IMR-90 (cell line): ENCODE measurements at regions not wholly inside any gene's neighbourhood (a gene's known extent, or its start where the extent isn't known, plus 50 kb on each side); places are given as distances from the start of the nearest gene placed in this dataset.

Source experiments
- ATAC-seq: fragments of 200-7000 bp; cut with Tn5 transposase; 2 replicates; pipeline ENCODE4 v1.9.1; 2020; ENCODE audit warnings: low read depth, mild to moderate bottlenecking, moderate library complexity
- BruUV-seq: library from RNA; stranded (reverse); fragments of 400-500 nt; replicated peaks from 2 replicates; lab custom pipeline; 2021; lab: Mats Ljungman, UMichigan
- CTCF ChIA-PET: fragments of 300-600 bp; formaldehyde crosslinking; extraction: SDS; loops from one replicate; lab custom pipeline; 2021; ENCODE audit warnings: antibody characterized with exemption; lab: Yijun Ruan, JAX
- POLR2A ChIA-PET: fragments of 300-600 bp; sonication (Branson Sonifier 250); formaldehyde crosslinking; loops from one replicate; lab custom pipeline; 2022; ENCODE audit warnings: antibody characterized with exemption; ENCODE audit not compliant: unreplicated experiment; lab: Charles Lee
- DNase-seq: peaks from one replicate; pipeline ENCODE4 v3.0.0; 2013
- H2AFZ ChIP-seq: replicated peaks from 2 replicates; pipeline ENCODE3; 2013; ENCODE audit warnings: low read length, mild to moderate bottlenecking; ENCODE audit not compliant: poor library complexity
- H2AK5ac ChIP-seq: 2 replicates; pipeline ENCODE4 v1.6.1; 2013; ENCODE audit warnings: low read depth, low read length, inconsistent platforms
- H2AK9ac ChIP-seq: replicated peaks from 2 replicates; pipeline ENCODE3; 2013; ENCODE audit warnings: mild to moderate bottlenecking, low read depth, low read length, moderate library complexity; ENCODE audit not compliant: poor library complexity
- H2BK120ac ChIP-seq: 2 replicates; pipeline ENCODE4 v1.6.1; 2013; ENCODE audit warnings: low read depth, low read length, inconsistent platforms
- H2BK15ac ChIP-seq: 3 replicates; pipeline ENCODE4 v1.6.1; 2013; ENCODE audit warnings: low read depth, low read length, inconsistent platforms
- H2BK20ac ChIP-seq: 2 replicates; pipeline ENCODE4 v1.6.1; 2013; ENCODE audit warnings: low read depth, mild to moderate bottlenecking, inconsistent platforms, low read length, moderate library complexity
- H2BK5ac ChIP-seq: 2 replicates; pipeline ENCODE4 v1.6.1; 2013; ENCODE audit warnings: mild to moderate bottlenecking, low read depth, low read length, inconsistent platforms; ENCODE audit not compliant: poor library complexity, severe bottlenecking
- H3K14ac ChIP-seq: replicated peaks from 2 replicates; pipeline ENCODE4 v1.6.1; 2013; ENCODE audit warnings: low read depth, low read length, inconsistent platforms
- H3K18ac ChIP-seq: 2 replicates; pipeline ENCODE4 v1.6.1; 2013; ENCODE audit warnings: low read depth, low read length, control low read depth
- H3K23ac ChIP-seq: 2 replicates; pipeline ENCODE4 v1.6.1; 2013; ENCODE audit warnings: low read depth, low read length, inconsistent platforms
- H3K27ac ChIP-seq: 2 replicates; pipeline ENCODE4 v1.5.1; 2013; ENCODE audit warnings: mild to moderate bottlenecking, control low read depth, low read length; ENCODE audit not compliant: insufficient read depth
- H3K27me3 ChIP-seq: 2 replicates; pipeline ENCODE4 v1.6.1; 2013; ENCODE audit warnings: low read length; ENCODE audit not compliant: control insufficient read depth, insufficient read depth
- H3K36me3 ChIP-seq: 2 replicates; pipeline ENCODE4 v1.6.1; 2013; ENCODE audit warnings: low read length, mixed read lengths; ENCODE audit not compliant: control insufficient read depth, insufficient read depth
- H3K4ac ChIP-seq: 2 replicates; pipeline ENCODE4 v1.6.1; 2013; ENCODE audit warnings: low read depth, low read length, inconsistent platforms
- H3K4me1 ChIP-seq: 2 replicates; pipeline ENCODE4 v1.6.1; 2013; ENCODE audit warnings: low read length, mixed read lengths; ENCODE audit not compliant: control insufficient read depth, insufficient read depth
- H3K4me2 ChIP-seq: 2 replicates; pipeline ENCODE4 v1.6.1; 2013; ENCODE audit warnings: low read depth, mild to moderate bottlenecking, control low read depth, low read length, moderate library complexity
- H3K4me3 ChIP-seq: 2 replicates; pipeline ENCODE4 v1.5.1; 2013; ENCODE audit warnings: low read depth, mild to moderate bottlenecking, control low read depth, low read length, moderate library complexity; ENCODE audit not compliant: insufficient read depth
- H3K56ac ChIP-seq: 2 replicates; pipeline ENCODE4 v1.6.1; 2013; ENCODE audit warnings: low read length, inconsistent platforms; ENCODE audit not compliant: insufficient read depth; ENCODE audit errors: extremely low read depth
- H3K79me1 ChIP-seq, 2 experiments: 2 replicates each; pipeline ENCODE4 v1.6.1; 2013; ENCODE audit warnings: low read length in 2 of 2, inconsistent platforms in 1 of 2, low read depth in 1 of 2
- H3K9ac ChIP-seq: 2 replicates; pipeline ENCODE4 v1.6.1; 2013; ENCODE audit warnings: low read depth, low read length, control low read depth
- H3K9me1 ChIP-seq: 2 replicates; pipeline ENCODE4 v1.6.1; 2013; ENCODE audit warnings: low read length, inconsistent platforms; ENCODE audit not compliant: insufficient read depth
- H3K9me3 ChIP-seq: 2 replicates; pipeline ENCODE4 v1.6.1; 2013; ENCODE audit warnings: low read length; ENCODE audit not compliant: control insufficient read depth, insufficient read depth
- H4K20me1 ChIP-seq: 2 replicates; pipeline ENCODE4 v1.6.1; 2013; ENCODE audit warnings: low read length, inconsistent platforms; ENCODE audit not compliant: insufficient read depth
- H4K5ac ChIP-seq: 2 replicates; pipeline ENCODE4 v1.6.1; 2013; ENCODE audit warnings: mild to moderate bottlenecking, low read depth, low read length, control low read depth
- H4K8ac ChIP-seq, 2 experiments: 2 replicates each; pipeline ENCODE4 v1.6.1; 2013; ENCODE audit warnings: low read depth in 2 of 2, low read length in 2 of 2, control low read depth in 1 of 2, inconsistent platforms in 1 of 2
- H4K91ac ChIP-seq: 2 replicates; pipeline ENCODE4 v1.6.1; 2013; ENCODE audit warnings: low read depth, low read length, inconsistent platforms; ENCODE audit not compliant: insufficient read depth
- BHLHE40 ChIP-seq: fragments of 150-350 bp; IDR thresholded peaks from 2 replicates; pipeline ENCODE4 v1.6.1; 2016; ENCODE audit warnings: mild to moderate bottlenecking, low read depth, low read length
- CEBPB ChIP-seq: IDR thresholded peaks from 2 replicates; pipeline ENCODE4 v1.6.1; 2012; ENCODE audit warnings: low read depth, low read length, improper control_type of control experiment
- CHD1 ChIP-seq: IDR thresholded peaks from 2 replicates; pipeline ENCODE4 v1.6.1; 2012; ENCODE audit warnings: low read depth, low read length, improper control_type of control experiment
- FOS ChIP-seq: fragments of 150-350 bp; IDR thresholded peaks from 2 replicates; pipeline ENCODE4 v1.6.1; 2016; ENCODE audit warnings: low read depth, low read length
- MAFK ChIP-seq: IDR thresholded peaks from 2 replicates; pipeline ENCODE4 v1.6.1; 2012; ENCODE audit warnings: low read depth, low read length, improper control_type of control experiment
- MAZ ChIP-seq: IDR thresholded peaks from 2 replicates; pipeline ENCODE4 v1.6.1; 2012; ENCODE audit warnings: low read depth, mild to moderate bottlenecking, low read length, improper control_type of control experiment, moderate library complexity, borderline replicate concordance
- NFE2L2 ChIP-seq: fragments of 150-350 bp; IDR thresholded peaks from 2 replicates; pipeline ENCODE4 v1.6.1; 2016; ENCODE audit warnings: low read depth, mild to moderate bottlenecking, low read length
- POLR2A ChIP-seq: IDR thresholded peaks from 2 replicates; pipeline ENCODE4 v1.6.1; 2012; ENCODE audit warnings: mild to moderate bottlenecking, low read depth, low read length
- RAD21 ChIP-seq: IDR thresholded peaks from 2 replicates; pipeline ENCODE4 v1.6.1; 2012; ENCODE audit warnings: low read length, improper control_type of control experiment
- RCOR1 ChIP-seq: IDR thresholded peaks from 2 replicates; pipeline ENCODE4 v1.6.1; 2012; ENCODE audit warnings: mild to moderate bottlenecking, low read length, improper control_type of control experiment; ENCODE audit not compliant: insufficient replicate concordance
- RFX5 ChIP-seq: IDR thresholded peaks from 2 replicates; pipeline ENCODE4 v1.8.0; 2012; ENCODE audit warnings: low read depth, mild to moderate bottlenecking, low read length, moderate library complexity
- SMC3 ChIP-seq: fragments of 150-350 bp; IDR thresholded peaks from 2 replicates; pipeline ENCODE4 v1.6.1; 2016; ENCODE audit warnings: low read depth, mild to moderate bottlenecking, antibody characterized with exemption, low read length, moderate library complexity
- USF2 ChIP-seq: fragments of 150-350 bp; IDR thresholded peaks from 2 replicates; pipeline ENCODE4 v1.6.1; 2017; ENCODE audit warnings: mild to moderate bottlenecking, antibody characterized with exemption, low read length, low read depth
- WGBS, 2 experiments: methylation state at CpG; one replicate each; pipeline versions ENCODE4 v1.1.5 to v1.1.7; 2013; ENCODE audit warnings: missing lambda C conversion rate in 2 of 2; ENCODE audit not compliant: insufficient read length in 1 of 2; ENCODE audit errors: extremely low coverage in 2 of 2; 5-methylcytosine and 5-hydroxymethylcytosine counted together
- dilution Hi-C: fragments of 300-500 bp; cut with HindIII; formaldehyde crosslinking; loops from one replicate; pipeline ENCODE4 v1.14.3; 2018; ENCODE audit warnings: low sequenced_read_pairs; ENCODE audit not compliant: unreplicated experiment
- in situ Hi-C: fragments of 300-500 bp; cut with MboI; formaldehyde crosslinking; loops from 3 replicates; pipeline ENCODE4 v1.14.3; 2019; ENCODE audit warnings: low sequenced_read_pairs, inconsistent platforms, mixed read lengths
- intact Hi-C: fragments of 100-400 bp; cut with micrococcal nuclease; formaldehyde crosslinking; loops from 2 replicates; pipeline ENCODE4 v1.10.0; 2022
- TF ChIP-seq, protein P1 (sequence below): fragments of 150-350 bp; IDR thresholded peaks from 2 replicates; pipeline ENCODE4 v1.6.1; 2016; ENCODE audit warnings: low read depth, mild to moderate bottlenecking, low read length, moderate library complexity, borderline replicate concordance
- TF ChIP-seq, protein P2 (sequence below): conservative IDR thresholded peaks from 2 replicates; pipeline ENCODE4 v1.5.1; 2012; ENCODE audit warnings: mild to moderate bottlenecking, low read depth, low read length, improper control_type of control experiment

DNA sequence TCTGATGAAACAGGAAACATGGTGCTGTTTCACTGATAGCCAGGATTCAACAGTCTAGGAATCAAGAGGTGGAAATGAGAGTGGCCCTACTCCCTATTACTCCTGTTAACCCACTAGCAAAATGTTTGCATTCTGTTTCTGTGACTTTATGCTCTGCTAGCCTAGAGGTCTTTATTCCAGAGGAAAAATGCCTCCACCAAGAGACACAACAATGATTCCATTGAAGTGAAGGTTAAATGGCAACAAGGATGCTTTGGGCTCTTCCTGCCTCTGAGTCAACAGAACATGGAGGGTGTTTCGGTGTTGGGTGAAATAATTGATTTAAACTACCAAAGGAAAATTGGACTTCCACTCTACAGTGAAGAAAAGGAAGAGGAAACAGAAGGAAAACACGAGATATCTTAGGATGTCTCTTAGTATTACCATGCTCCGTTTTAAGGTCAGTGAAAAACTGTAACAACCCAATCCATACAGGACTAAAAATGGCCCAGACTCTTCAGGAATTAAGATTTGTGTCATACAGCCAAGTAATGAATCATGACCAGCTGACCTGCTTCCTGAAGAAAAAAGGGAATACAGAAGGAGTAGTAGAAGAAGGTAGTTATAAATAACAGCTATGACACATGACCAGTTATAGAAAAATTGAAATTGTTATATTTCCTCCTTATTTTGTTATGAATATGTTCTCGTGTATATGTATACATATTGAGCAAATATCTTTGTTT is 1237.8 kb downstream of the NCAM2 start:
- no CpG with 5 or more reads among the region's 4 CpGs for WGBS, 2 experiments
- ChIA-PET POLR2A (no interaction called here), CTCF (no interaction called here)
- Histone ChIP-seq H4K91ac (no peak overlapping the region), H2BK20ac (no peak overlapping the region), H3K4me1 (no peaks in the 10 kb centered on the region), H3K4me3 (no peak overlapping the region), H3K56ac (no peak overlapping the region), H3K23ac (no peak overlapping the region), H3K36me3 (no peaks in the 10 kb centered on the region), H3K27ac (no peak overlapping the region), H2BK5ac (no peak overlapping the region), H4K5ac (no peak overlapping the region), H3K14ac (no peak overlapping the region), H3K18ac (no peak overlapping the region), H3K9me1 (no peaks in the 10 kb centered on the region), H3K4me2 (no peak overlapping the region), H3K9ac (no peak overlapping the region), H2AK5ac (no peak overlapping the region), H2AK9ac (no peak overlapping the region), H4K20me1 (no peaks in the 10 kb centered on the region), H4K8ac (no peak overlapping the region), H2AFZ (no peak overlapping the region), H2BK15ac (no peak overlapping the region), H3K9me3 (peaks cover 12% of the 10 kb centered on the region), H2BK120ac (no peak overlapping the region), H3K79me1 (no peaks in the 10 kb centered on the region), H3K27me3 (no peaks in the 10 kb centered on the region), H3K4ac (no peak overlapping the region)
- in situ Hi-C loops (no loop called here), intact Hi-C loops (no loop called here), dilution Hi-C loops (no loop called here)
- no TSS peak for BruUV-seq
- no peak for DNase-seq
- TF ChIP-seq, protein P1, sequence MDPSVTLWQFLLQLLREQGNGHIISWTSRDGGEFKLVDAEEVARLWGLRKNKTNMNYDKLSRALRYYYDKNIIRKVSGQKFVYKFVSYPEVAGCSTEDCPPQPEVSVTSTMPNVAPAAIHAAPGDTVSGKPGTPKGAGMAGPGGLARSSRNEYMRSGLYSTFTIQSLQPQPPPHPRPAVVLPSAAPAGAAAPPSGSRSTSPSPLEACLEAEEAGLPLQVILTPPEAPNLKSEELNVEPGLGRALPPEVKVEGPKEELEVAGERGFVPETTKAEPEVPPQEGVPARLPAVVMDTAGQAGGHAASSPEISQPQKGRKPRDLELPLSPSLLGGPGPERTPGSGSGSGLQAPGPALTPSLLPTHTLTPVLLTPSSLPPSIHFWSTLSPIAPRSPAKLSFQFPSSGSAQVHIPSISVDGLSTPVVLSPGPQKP, result no peak
- no peak for TF ChIP-seq RAD21
- TF ChIP-seq NFE2L2, result no peak
- TF ChIP-seq, protein P2, sequence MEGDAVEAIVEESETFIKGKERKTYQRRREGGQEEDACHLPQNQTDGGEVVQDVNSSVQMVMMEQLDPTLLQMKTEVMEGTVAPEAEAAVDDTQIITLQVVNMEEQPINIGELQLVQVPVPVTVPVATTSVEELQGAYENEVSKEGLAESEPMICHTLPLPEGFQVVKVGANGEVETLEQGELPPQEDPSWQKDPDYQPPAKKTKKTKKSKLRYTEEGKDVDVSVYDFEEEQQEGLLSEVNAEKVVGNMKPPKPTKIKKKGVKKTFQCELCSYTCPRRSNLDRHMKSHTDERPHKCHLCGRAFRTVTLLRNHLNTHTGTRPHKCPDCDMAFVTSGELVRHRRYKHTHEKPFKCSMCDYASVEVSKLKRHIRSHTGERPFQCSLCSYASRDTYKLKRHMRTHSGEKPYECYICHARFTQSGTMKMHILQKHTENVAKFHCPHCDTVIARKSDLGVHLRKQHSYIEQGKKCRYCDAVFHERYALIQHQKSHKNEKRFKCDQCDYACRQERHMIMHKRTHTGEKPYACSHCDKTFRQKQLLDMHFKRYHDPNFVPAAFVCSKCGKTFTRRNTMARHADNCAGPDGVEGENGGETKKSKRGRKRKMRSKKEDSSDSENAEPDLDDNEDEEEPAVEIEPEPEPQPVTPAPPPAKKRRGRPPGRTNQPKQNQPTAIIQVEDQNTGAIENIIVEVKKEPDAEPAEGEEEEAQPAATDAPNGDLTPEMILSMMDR, result no peak
- no peak for TF ChIP-seq POLR2A
- TF ChIP-seq RCOR1, result no peak
- no peak for TF ChIP-seq MAZ
- TF ChIP-seq MAFK, result no peak
- no peak for TF ChIP-seq SMC3
- no peak for TF ChIP-seq CEBPB
- TF ChIP-seq FOS, result no peak
- TF ChIP-seq BHLHE40, result no peak
- no peak for TF ChIP-seq CHD1
- no peak for TF ChIP-seq RFX5
- TF ChIP-seq USF2, result no peak
- ATAC-seq, result no peak
